ENCODE measurements at regions not wholly inside any gene's neighbourhood (a gene's known extent, or its start where the extent isn't known, plus 50 kb on each side); places are given as distances from the start of the nearest gene placed in this dataset.

GRCh38 chr14:105938959-105939358 is 412.6 kb downstream of the TMEM121 start:
- TF ChIP-seq, protein P1, sequence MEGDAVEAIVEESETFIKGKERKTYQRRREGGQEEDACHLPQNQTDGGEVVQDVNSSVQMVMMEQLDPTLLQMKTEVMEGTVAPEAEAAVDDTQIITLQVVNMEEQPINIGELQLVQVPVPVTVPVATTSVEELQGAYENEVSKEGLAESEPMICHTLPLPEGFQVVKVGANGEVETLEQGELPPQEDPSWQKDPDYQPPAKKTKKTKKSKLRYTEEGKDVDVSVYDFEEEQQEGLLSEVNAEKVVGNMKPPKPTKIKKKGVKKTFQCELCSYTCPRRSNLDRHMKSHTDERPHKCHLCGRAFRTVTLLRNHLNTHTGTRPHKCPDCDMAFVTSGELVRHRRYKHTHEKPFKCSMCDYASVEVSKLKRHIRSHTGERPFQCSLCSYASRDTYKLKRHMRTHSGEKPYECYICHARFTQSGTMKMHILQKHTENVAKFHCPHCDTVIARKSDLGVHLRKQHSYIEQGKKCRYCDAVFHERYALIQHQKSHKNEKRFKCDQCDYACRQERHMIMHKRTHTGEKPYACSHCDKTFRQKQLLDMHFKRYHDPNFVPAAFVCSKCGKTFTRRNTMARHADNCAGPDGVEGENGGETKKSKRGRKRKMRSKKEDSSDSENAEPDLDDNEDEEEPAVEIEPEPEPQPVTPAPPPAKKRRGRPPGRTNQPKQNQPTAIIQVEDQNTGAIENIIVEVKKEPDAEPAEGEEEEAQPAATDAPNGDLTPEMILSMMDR (IDR thresholded peaks at IDR 0.05): no peak
- no peak for TF ChIP-seq EZH2 (IDR thresholded peaks at IDR 0.05; ENCODE audit: borderline replicate concordance, insufficient read depth, low read depth, low read length, poor library complexity, severe bottlenecking)
